GM19455 (cell line): ENCODE measurements at regions not wholly inside any gene's neighbourhood (a gene's known extent, or its start where the extent isn't known, plus 50 kb on each side); places are given as distances from the start of the nearest gene placed in this dataset.
"Not testable (repeated sequence)": the region's sequence is repeated elsewhere in the genome, so short reads cannot be mapped to it uniquely, and the experiment has no call there.

Experiments used
- ATAC-seq: cut with Tn5 transposase; IDR thresholded peaks from one replicate; pipeline ENCODE4 v1.9.1; 2021; ENCODE audit not compliant: unreplicated experiment

GRCh38 chr1:96520579-96520947, 201.0 kb upstream of the PTBP2 start:
- no peak for ATAC-seq

- ATAC-seq, result no peak
These were observed 200.6 kb upstream of the PTBP2 start for GRCh38 chr1:96521010-96521409.

- no peak for ATAC-seq
These were observed 199.4 kb upstream of the PTBP2 start for GRCh38 chr1:96521994-96522760.

DNA sequence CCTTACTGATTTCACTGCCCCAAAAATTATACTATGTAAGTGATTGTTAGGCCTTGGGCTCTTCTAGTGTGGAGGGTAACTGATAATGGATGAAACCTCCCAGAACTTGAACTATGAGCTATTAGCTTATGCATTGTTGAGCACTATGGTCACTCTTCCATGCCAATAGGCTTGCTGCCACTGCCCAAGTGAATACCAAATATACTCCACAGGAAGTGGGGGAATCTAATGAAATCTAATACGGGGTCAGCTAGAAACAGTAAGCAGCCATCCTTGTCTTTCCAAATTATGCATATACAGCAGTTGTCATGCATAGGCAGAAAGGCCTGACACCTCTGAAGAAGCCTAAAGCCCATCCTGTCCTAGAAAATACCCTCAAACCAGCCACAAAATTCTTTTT, 198.7 kb upstream of the PTBP2 start:
- ATAC-seq, result no peak

- ATAC-seq, result no peak
These were observed 197.5 kb upstream of the PTBP2 start for GRCh38 chr1:96524100-96524499.

- ATAC-seq, result no peak
These were observed 195.7 kb upstream of the PTBP2 start for GRCh38 chr1:96525657-96526557.

DNA sequence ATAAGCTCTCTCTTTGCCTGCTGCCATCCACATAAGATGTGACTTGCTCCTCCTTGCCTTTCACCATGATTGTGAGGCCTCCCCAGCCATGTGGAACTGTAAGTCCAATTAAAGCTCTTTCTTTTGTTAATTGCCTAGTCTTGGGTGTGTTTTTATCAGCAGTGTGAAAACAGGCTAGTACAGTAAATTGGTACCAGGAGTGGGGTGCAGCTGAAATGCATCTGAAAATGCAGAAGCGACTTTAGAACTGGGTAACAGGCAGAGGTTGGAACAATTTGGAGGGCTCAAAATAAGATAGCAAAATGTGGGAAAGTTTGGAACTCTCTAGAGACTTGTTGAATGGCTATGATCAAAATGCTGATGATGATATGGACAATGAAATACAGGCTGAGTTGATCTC, 192.9 kb upstream of the PTBP2 start:
- ATAC-seq, result not testable (repeated sequence)

GRCh38 chr1:96533820-96534219, 187.8 kb upstream of the PTBP2 start:
- ATAC-seq, result no peak

GRCh38 chr1:96536581-96536980, 185.0 kb upstream of the PTBP2 start:
- ATAC-seq, result no peak

DNA sequence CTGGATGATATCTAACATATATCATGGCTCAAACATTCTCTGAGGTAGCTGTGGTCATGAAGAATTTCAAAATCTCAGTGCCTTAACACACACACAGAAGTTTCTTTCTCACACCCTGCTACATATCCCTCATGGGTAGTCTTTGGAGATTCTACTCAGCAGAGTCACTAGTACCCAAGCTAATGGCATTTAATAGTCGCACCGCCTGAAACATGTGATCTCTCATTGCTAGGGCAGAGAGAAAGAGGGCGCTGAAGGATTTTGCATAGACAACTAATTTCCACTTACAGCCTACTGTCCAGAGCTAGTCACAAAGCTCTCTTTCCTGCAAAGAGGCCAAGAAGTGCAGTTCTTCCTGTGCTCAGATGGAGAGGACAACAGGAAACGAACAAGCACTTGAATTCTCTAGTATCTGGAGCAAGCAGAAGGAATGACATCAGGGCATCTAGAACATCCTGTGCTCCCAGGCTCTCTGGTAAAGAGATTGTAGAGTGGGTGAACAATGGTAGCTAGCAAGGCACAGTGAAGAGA, 183.4 kb upstream of the PTBP2 start:
- no peak for ATAC-seq

GRCh38 chr1:96538883-96539282, 182.7 kb upstream of the PTBP2 start:
- ATAC-seq, result no peak

DNA sequence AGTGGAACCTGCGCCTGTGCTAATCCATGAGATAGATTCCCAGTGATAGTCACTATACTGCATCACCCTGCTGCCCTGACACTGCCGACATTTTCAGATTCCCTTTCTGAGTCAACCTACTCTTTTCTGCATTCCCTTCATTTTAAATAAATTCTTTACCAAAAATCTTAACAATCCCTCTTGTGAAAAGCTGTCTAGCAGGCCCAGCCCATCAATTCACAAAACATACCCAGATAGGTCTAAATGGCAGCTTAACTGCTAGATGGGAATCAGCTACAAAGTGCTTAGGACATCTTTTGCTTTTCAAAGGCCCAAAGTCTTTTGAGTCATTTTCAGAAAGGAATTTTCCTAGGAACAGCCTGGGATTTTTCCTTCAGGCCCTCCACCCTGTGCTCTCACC, 180.1 kb upstream of the PTBP2 start:
- ATAC-seq, result no peak

- ATAC-seq, result no peak
These were observed 177.3 kb upstream of the PTBP2 start for GRCh38 chr1:96544051-96544830.

- ATAC-seq, result no peak
These were observed 176.8 kb upstream of the PTBP2 start for GRCh38 chr1:96544831-96545221.

DNA sequence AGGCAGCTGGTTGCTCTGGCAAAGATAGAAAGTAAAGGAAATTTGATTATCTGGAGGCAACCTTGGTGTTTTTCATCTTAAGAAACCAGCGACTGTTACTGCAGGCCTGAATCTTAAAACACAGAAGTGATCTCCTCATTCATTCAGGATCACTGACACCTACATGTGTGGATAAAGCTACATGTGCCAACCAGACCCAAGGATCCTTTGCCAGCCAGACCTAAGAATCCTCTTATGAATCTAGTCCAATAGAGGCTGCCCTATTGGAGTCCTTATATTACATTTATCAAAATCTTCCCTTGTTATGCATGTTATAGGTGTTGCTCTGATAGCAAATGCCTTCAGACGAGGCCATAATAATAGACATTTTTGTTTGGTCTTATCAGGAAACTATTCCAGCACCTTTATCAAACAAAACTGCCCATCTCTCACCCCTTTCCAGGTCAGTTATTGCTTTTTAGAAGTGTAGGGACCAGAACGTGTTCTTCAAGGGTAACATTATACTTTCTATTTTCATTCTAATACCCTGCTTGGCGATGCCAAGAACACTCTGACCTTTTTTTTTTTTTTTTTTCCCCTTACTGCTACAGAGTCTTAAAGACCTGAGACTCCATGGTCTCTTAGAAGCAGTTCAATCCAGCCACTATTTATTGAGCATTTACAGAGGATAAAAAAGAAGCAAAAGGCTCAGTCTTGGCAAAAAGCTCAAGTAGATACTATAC, 175.5 kb upstream of the PTBP2 start:
- no peak for ATAC-seq

DNA sequence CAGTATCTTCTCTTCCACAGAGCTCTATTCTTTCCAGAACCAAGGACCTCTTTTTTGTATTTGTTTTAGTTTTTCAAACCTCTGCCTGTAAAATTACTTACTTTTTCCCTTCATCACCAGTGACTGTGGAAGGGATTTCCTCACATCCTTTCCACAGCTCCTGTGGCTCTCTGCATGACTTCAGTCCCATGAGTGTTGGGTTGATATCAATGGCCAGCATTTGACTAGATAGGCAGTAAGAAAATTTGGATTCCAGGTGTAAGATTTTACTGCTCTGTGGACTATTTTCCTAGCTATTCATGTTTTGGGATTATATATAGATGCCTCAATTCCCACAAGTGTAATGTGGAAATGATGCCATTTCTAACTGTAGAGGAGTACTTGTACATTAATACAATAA, 171.5 kb upstream of the PTBP2 start:
- ATAC-seq, result no peak

DNA sequence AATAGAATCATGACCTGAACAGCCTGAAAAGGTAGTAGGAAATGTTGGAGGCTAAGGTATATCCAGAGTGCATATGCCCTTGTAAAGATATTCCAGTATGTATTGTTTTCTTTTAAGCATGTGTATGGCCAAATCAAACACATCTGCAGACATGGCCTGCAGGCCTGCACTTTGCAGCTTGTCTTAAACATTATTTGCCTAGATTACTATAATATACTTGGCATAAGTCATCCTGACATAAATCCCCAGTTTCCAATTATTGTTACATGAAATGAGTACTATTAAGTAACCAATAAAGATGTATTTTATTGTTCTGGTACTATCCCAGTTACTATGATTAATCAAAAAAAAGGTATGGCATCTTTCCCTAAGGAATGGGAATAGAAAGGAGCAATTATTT, 169.1 kb upstream of the PTBP2 start:
- no peak for ATAC-seq

GRCh38 chr1:96553811-96554210, 167.8 kb upstream of the PTBP2 start:
- no peak for ATAC-seq

- no peak for ATAC-seq
These were observed 167.2 kb upstream of the PTBP2 start for GRCh38 chr1:96554364-96554763.

DNA sequence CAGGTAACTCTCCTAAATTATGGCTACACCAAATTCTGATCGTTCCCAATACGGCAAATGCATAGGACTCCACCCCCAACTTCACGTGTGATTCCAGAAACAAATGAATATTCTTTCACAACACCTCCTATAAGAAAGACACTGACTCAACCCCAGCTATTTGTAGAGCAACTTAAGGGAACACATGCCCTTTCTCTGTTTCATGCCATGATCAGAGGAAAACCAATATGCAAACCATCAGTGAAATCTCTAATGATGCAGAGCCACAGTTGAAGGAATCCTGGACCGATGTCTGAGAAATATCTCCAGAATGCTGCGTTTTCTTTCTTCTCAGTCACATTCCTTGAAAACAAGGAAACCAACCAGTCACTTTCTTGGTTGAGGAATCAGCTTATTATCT, 164.2 kb upstream of the PTBP2 start:
- no peak for ATAC-seq

- no peak for ATAC-seq
These were observed 162.9 kb upstream of the PTBP2 start for GRCh38 chr1:96558635-96559034.
